ENCODE measurements at regions not wholly inside any gene's neighbourhood (a gene's known extent, or its start where the extent isn't known, plus 50 kb on each side); places are given as distances from the start of the nearest gene placed in this dataset.

DNA sequence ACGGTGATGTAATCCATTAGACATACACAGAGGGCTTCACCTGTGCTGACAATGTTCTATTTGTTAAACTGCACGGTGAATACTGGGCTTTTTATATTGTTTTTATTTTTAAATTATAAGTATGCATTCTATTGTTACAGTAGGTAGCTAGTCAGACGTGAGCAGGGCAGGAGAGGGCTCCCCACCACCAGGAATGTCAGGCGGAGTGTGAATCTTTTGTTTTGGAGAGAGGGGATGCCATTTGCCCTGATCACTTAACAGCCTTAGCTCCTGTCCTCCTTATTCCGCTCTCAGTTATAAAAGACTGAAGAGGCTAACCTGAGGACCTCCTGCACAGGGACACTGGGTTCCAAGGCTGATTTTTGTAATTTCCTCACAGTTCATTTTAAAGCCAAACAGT, 151.6 kb upstream of the TAPT1 start:
- TF ChIP-seq, protein P1, sequence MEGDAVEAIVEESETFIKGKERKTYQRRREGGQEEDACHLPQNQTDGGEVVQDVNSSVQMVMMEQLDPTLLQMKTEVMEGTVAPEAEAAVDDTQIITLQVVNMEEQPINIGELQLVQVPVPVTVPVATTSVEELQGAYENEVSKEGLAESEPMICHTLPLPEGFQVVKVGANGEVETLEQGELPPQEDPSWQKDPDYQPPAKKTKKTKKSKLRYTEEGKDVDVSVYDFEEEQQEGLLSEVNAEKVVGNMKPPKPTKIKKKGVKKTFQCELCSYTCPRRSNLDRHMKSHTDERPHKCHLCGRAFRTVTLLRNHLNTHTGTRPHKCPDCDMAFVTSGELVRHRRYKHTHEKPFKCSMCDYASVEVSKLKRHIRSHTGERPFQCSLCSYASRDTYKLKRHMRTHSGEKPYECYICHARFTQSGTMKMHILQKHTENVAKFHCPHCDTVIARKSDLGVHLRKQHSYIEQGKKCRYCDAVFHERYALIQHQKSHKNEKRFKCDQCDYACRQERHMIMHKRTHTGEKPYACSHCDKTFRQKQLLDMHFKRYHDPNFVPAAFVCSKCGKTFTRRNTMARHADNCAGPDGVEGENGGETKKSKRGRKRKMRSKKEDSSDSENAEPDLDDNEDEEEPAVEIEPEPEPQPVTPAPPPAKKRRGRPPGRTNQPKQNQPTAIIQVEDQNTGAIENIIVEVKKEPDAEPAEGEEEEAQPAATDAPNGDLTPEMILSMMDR (IDR thresholded peaks at IDR 0.05): no peak
- no peak for TF ChIP-seq POLR2A (IDR thresholded peaks at IDR 0.05)

Data from uterus (tissue), 2 donors.